ENCODE measurements at regions not wholly inside any gene's neighbourhood (a gene's known extent, or its start where the extent isn't known, plus 50 kb on each side); places are given as distances from the start of the nearest gene placed in this dataset.

GRCh38 chrX:20320461-20321159 is 53.9 kb upstream of the RPS6KA3 start:
- peak; percentile 76 for DNase-seq
- Histone ChIP-seq H3K4me3 (ENCODE audit: low read length) (peak overlapping the region; percentile 46), H4K20me1 (ENCODE audit: insufficient read depth, low read depth, low read length) (no peaks in the 10 kb centered on the region), H2AFZ (ENCODE audit: low read length) (peak overlapping the region; percentile 48), H3K4me2 (ENCODE audit: low read depth, low read length, poor library complexity, severe bottlenecking) (peak overlapping the region; percentile 66), H3K9me3 (ENCODE audit: low read length) (no peaks in the 10 kb centered on the region), H3K9ac (ENCODE audit: low read length) (peak overlapping the region; percentile 22; the same call in 1 of the 2 replicates), H3K79me2 (ENCODE audit: low read length) (no peaks in the 10 kb centered on the region), H3K27me3 (ENCODE audit: low read length) (no peaks in the 10 kb centered on the region), H3K36me3 (ENCODE audit: insufficient read depth, low read length) (no peaks in the 10 kb centered on the region), H3K4me1 (ENCODE audit: low read length) (peaks cover 19% of the 10 kb centered on the region), H3K9me2 (replicated peaks; ENCODE audit: insufficient read depth, low read length) (no peaks in the 10 kb centered on the region), H3K27ac (ENCODE audit: low read length) (peak overlapping the region; percentile 30)

DNA sequence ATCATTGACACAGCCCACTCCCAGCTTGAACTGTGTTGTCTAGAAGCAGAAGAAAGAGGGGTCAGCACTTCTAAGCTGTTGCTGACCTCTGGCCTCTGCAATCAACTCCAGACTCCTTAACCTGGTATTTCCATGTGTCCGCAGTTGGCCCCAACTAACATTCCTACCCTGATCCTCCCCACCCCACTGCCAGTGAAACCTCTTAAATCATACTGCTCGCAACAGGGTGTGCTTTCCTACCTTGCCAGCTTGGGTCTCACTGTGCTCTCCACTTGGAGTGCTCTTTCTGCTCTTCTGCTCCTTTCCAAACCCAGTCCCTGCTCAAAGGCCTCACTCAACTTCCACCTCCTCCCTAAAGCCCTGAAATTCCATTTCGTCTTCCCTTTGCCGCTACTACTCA is 52.3 kb upstream of the RPS6KA3 start:
- Histone ChIP-seq H3K9me3 (ENCODE audit: low read length) (no peaks in the 10 kb centered on the region), H3K27me3 (ENCODE audit: low read length) (no peaks in the 10 kb centered on the region), H3K79me2 (ENCODE audit: low read length) (no peaks in the 10 kb centered on the region)

DNA sequence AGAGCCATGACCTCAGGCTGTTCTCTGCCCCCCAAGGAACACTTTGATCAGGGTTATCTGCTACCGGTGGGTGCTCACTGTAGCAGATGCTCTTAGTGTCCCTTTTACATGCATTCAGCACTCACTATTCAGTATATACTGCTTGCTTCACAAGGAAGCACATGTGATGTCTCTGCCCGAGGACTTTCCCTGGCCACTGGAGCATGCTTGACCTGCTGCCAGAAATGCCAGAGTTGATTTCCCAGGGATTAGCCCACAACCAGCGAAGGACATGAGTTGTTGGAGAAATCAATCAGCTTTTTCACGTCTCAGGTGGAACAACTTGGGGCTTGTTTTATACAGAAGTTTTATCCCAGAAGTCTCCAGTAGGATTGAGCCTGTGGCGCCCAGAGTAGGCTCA is 51.2 kb upstream of the RPS6KA3 start:
- Histone ChIP-seq H3K4me3 (ENCODE audit: low read length) (no peak overlapping the region), H4K20me1 (ENCODE audit: insufficient read depth, low read depth, low read length) (no peaks in the 10 kb centered on the region), H3K36me3 (ENCODE audit: insufficient read depth, low read length) (no peaks in the 10 kb centered on the region), H3K4me2 (ENCODE audit: low read depth, low read length, poor library complexity, severe bottlenecking) (no peak overlapping the region), H3K27ac (ENCODE audit: low read length) (no peak overlapping the region), H2AFZ (ENCODE audit: low read length) (no peak overlapping the region), H3K27me3 (ENCODE audit: low read length) (no peaks in the 10 kb centered on the region), H3K9me3 (ENCODE audit: low read length) (no peaks in the 10 kb centered on the region), H3K9ac (ENCODE audit: low read length) (no peak overlapping the region), H3K79me2 (ENCODE audit: low read length) (no peaks in the 10 kb centered on the region), H3K9me2 (replicated peaks; ENCODE audit: insufficient read depth, low read length) (no peaks in the 10 kb centered on the region), H3K4me1 (ENCODE audit: low read length) (peaks cover 28% of the 10 kb centered on the region)
- no peak for DNase-seq

More for the DNA sequence above, 52.3 kb upstream of the RPS6KA3 start:
- Histone ChIP-seq H3K27ac (ENCODE audit: low read length) (no peak overlapping the region), H3K4me2 (ENCODE audit: low read depth, low read length, poor library complexity, severe bottlenecking) (no peak overlapping the region), H3K9ac (ENCODE audit: low read length) (no peak overlapping the region), H3K4me3 (ENCODE audit: low read length) (no peak overlapping the region), H3K9me2 (replicated peaks; ENCODE audit: insufficient read depth, low read length) (no peaks in the 10 kb centered on the region), H3K4me1 (ENCODE audit: low read length) (peaks cover 28% of the 10 kb centered on the region), H2AFZ (ENCODE audit: low read length) (no peak overlapping the region), H4K20me1 (ENCODE audit: insufficient read depth, low read depth, low read length) (no peaks in the 10 kb centered on the region), H3K36me3 (ENCODE audit: insufficient read depth, low read length) (no peaks in the 10 kb centered on the region)
- no peak for DNase-seq
